Calu3 (cell line): ENCODE measurements at regions not wholly inside any gene's neighbourhood (a gene's known extent, or its start where the extent isn't known, plus 50 kb on each side); places are given as distances from the start of the nearest gene placed in this dataset.

Experiments
- BruUV-seq: library from RNA; stranded (reverse); fragments of 400-500 nt; replicated peaks from 2 replicates; lab custom pipeline; 2021; lab: Mats Ljungman, UMichigan
- CTCF ChIA-PET: fragments of 300-600 bp; sonication (Branson Sonifier 250); formaldehyde crosslinking; loops from one replicate; lab custom pipeline; 2022; ENCODE audit warnings: antibody characterized with exemption; lab: Charles Lee
- DNase-seq: peaks from one replicate; pipeline ENCODE4 v3.0.0; 2022
- H3K27ac Mint-ChIP-seq: one replicate; pipeline ENCODE4 v1.8.0; 2022; ENCODE audit warnings: mixed read lengths; ENCODE audit not compliant: unreplicated experiment
- H3K27me3 Mint-ChIP-seq: one replicate; pipeline ENCODE4 v1.8.0; 2022; ENCODE audit warnings: mixed read lengths; ENCODE audit not compliant: unreplicated experiment
- H3K36me3 Mint-ChIP-seq: one replicate; pipeline ENCODE4 v1.8.0; 2022; ENCODE audit warnings: mild to moderate bottlenecking, moderate library complexity, mixed read lengths; ENCODE audit not compliant: insufficient read depth, unreplicated experiment
- H3K4me1 Mint-ChIP-seq: one replicate; pipeline ENCODE4 v1.8.0; 2022; ENCODE audit warnings: mild to moderate bottlenecking, low read depth, mixed read lengths; ENCODE audit not compliant: unreplicated experiment
- H3K4me3 Mint-ChIP-seq: one replicate; pipeline ENCODE4 v1.8.0; 2022; ENCODE audit warnings: mild to moderate bottlenecking, low read depth, moderate library complexity, mixed read lengths; ENCODE audit not compliant: unreplicated experiment
- H3K9me3 Mint-ChIP-seq: one replicate; pipeline ENCODE4 v1.8.0; 2022; ENCODE audit warnings: low read depth, mixed read lengths; ENCODE audit not compliant: unreplicated experiment
- CTCF ChIP-seq: fragments of 200-600 bp; IDR thresholded peaks from one replicate; pipeline ENCODE4 v1.8.0; 2022; ENCODE audit warnings: antibody characterized with exemption; ENCODE audit not compliant: unreplicated experiment
- intact Hi-C: fragments of 100-400 bp; cut with micrococcal nuclease; formaldehyde crosslinking; loops from one replicate; pipeline ENCODE4 v1.10.0; 2022; ENCODE audit not compliant: unreplicated experiment

GRCh38 chr2:161036926-161037325 is 123.3 kb upstream of the TANK start:
- DNase-seq = no peak
- CTCF ChIA-PET = no interaction called here
- H3K9me3 Mint-ChIP-seq = peaks cover 3% of the 10 kb centered on the region
- no peak overlapping the region for H3K4me3 Mint-ChIP-seq
- H3K4me1 Mint-ChIP-seq = no peaks in the 10 kb centered on the region
- no TSS peak for BruUV-seq
- no peak for TF ChIP-seq CTCF
- H3K27ac Mint-ChIP-seq = no peak overlapping the region
- no peaks in the 10 kb centered on the region for H3K36me3 Mint-ChIP-seq
- intact Hi-C loops = no loop called here
- H3K27me3 Mint-ChIP-seq = peaks cover 21% of the 10 kb centered on the region

- Mint-ChIP-seq H3K27ac (no peak overlapping the region), H3K9me3 (peaks cover 3% of the 10 kb centered on the region), H3K4me3 (no peak overlapping the region), H3K27me3 (peaks cover 21% of the 10 kb centered on the region), H3K36me3 (no peaks in the 10 kb centered on the region), H3K4me1 (peaks cover 4% of the 10 kb centered on the region)
- intact Hi-C loops = no loop called here
- CTCF ChIA-PET = interaction anchor here (1.5 kb wide), 1 partner anchor 19 kb away, joined by 4 read pairs; no protein-coding TSS in a partner anchor
- DNase-seq = no peak
- TF ChIP-seq CTCF = no peak
- no TSS peak for BruUV-seq
Measured at GRCh38 chr2:161039071-161039470, 121.2 kb upstream of the TANK start.

GRCh38 chr2:161041356-161041755 is 118.9 kb upstream of the TANK start:
- BruUV-seq = no TSS peak
- intact Hi-C loops = no loop called here
- no peaks in the 10 kb centered on the region for H3K36me3 Mint-ChIP-seq
- H3K9me3 Mint-ChIP-seq = no peaks in the 10 kb centered on the region
- DNase-seq = no peak
- CTCF ChIA-PET = no interaction called here
- H3K27ac Mint-ChIP-seq = no peak overlapping the region
- H3K4me3 Mint-ChIP-seq = no peak overlapping the region
- peaks cover 14% of the 10 kb centered on the region for H3K27me3 Mint-ChIP-seq
- no peak for TF ChIP-seq CTCF
- peaks cover 7% of the 10 kb centered on the region for H3K4me1 Mint-ChIP-seq

- H3K4me3 Mint-ChIP-seq = no peak overlapping the region
- BruUV-seq = no TSS peak
- H3K9me3 Mint-ChIP-seq = no peaks in the 10 kb centered on the region
- H3K36me3 Mint-ChIP-seq = no peaks in the 10 kb centered on the region
- peaks cover 7% of the 10 kb centered on the region for H3K4me1 Mint-ChIP-seq
- no peak overlapping the region for H3K27ac Mint-ChIP-seq
- peaks cover 14% of the 10 kb centered on the region for H3K27me3 Mint-ChIP-seq
- CTCF ChIA-PET = interaction anchor here (0.5 to 1.1 kb wide), 2 partner anchors 21 to 47 kb away, joined by 3 to 4 read pairs; no protein-coding TSS in a partner anchor
- intact Hi-C loops = no loop called here
- no peak for TF ChIP-seq CTCF
- DNase-seq = no peak
Measured at GRCh38 chr2:161042990-161043625, 117.1 kb upstream of the TANK start.
